Activated CD8-positive, alpha-beta memory T cell treated with anti-CD3 and anti-CD28 coated beads for 48 hours (primary cell): ENCODE measurements at regions not wholly inside any gene's neighbourhood (a gene's known extent, or its start where the extent isn't known, plus 50 kb on each side); places are given as distances from the start of the nearest gene placed in this dataset.

Source experiments
- DNase-seq, 3 experiments: peaks; one replicate each; pipeline ENCODE4 v3.0.0-alpha.2; 2020; ENCODE audit warnings: low read depth in 2 of 3, low spot score in 2 of 3

DNA sequence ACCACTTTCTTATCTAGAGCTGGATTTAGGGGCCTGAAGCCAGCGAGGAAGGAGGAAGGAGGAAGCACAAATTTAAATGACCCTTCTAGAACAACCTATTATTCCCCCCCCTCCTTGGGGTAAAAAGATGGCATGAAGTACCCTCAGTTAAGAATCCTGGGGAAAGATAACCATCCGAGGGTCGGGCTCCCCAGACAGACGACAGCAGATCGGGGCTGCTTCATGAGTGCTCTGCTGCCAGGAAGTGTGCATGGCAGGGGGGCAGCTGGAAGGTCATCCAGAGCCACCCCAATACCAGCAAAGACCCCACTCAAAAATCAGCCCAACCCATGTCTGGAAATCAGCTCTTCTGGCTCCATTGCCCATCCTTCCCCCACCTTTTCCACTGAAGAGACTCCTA is 207.5 kb downstream of the CTTN start:
- DNase-seq: no peak

DNA sequence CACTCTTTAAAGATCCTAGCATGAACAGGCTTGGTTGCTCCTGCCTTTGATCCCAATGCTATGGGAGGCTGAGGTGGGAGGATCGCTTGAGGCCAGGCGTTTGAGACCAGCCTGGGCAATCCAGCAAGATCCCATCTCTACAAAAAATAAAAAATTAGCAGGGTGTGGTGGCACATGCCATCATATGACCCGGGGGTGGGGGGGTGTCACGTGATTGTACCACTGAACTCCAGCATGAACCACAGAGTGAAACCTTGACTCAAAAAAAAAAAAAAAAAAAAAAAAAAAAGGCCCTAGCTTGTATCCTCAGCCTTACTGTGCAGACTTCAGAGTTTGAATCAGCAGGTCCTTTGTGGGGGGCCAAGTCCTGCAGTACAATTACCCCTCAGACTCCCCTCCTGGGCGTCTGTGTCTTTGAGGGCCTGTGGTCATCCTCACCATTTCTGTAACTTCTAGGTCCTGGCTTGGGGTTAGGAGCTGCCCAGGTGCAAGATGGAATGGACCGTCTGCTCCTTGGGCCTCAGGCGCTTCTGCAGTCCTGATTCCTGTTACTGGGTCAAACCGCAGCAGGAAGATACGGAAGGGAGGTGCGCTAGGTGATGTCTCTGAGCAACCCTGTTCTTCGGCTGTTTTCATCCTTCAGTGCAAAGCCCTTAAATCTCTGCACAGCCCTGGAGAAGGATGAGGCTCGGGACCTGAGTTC is 208.1 kb downstream of the CTTN start:
- no peak for DNase-seq

GRCh38 chr11:70606951-70607330 is 208.6 kb downstream of the CTTN start:
- DNase-seq: no peak

DNA sequence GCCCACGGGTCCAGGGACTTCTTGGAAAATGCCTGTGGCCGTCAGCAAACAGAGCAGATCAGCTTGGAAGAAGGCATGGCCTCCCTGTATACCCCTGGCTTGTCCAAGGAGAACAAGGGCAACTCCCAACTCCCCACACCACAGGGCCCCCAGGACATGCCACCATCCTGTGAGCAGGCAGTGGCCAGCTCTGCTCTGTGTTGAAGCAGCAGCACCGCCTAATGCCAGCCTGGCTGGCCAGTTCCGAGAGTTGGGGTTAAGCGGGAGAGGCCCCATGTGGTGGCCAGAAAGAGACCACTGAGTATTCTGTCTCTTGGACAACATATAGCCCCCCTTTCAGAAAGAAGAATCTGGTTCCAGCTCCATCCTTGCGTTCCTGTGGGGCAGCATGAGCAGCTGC is 209.2 kb downstream of the CTTN start:
- DNase-seq: no peak

GRCh38 chr11:70608568-70609470 is 210.5 kb downstream of the CTTN start:
- DNase-seq: no peak

- DNase-seq: no peak
Observed at GRCh38 chr11:70610566-70611565, 212.5 kb downstream of the CTTN start.

- no peak for DNase-seq
Observed at GRCh38 chr11:70611821-70612220, 213.5 kb downstream of the CTTN start.

DNA sequence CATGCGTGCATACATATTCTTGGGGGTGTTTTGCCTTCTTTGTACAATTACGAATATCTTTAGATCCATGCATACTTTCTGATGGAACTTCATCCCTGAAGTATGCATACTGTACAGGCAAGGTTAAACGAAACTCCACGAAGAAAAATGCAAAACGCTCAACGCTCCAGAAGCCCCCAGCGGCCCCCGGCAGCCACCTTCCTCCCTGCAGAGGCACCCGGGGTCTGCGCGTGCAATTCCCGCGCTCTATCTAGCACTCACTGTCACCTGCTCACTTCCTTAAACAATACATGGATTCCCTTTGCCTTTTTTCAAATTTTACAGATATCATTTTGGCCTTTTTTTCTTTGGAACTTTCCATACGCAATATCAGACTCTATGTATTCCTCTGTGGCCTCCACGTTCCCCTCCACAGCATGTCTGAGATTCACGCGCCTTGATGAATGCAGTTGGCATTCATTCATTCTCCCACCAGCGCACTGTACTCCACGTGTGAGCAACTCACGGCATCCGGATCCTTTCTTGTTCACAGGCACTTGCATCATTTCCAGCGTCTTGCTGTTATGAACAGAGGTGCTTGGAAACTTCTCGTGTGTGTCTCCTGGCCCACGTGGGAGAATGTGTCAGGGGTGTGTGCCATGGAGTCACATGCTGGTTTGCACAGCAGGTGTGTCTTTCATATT is 214.3 kb downstream of the CTTN start:
- DNase-seq: no peak

GRCh38 chr11:70614034-70614681 is 215.8 kb downstream of the CTTN start:
- no peak for DNase-seq

DNA sequence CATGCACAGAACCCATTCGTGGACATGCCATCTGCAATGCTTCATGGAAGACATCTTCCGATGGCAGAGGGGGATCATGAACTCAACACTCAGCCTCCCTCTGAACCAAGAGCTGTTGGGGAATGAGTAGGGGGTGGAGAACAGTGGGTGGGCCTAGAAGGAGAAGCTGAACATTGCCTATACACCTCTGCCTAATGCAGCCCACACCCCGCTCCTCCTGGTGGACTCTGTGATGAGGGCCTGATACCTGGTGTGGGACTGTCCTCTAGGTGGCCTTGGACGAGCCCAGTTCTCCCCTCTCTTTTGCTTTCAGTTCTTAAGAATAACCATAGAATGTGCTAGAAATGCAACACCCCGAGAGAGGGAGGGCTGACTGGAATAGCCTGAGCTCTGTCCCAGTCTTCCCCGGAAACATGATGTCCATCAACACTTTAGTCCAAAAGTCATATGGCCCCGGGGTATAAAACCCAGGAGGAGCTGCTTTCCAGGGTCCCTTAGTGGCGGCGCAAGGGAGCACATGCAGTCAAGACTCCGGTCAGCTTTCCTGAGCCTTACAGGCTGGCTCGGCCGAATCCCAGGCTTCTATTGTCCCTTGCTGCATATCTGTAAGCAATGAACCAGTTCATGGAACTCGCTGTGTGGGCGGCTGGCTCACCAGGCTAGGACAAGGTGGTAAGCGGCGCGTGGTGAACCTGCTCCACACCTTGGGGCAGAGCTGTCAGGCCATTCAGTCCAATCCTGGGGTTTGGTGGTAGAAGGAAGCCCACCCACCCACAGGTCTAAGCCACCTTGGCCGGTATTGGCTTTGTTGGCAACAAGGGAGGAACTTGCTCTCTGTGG is 216.9 kb downstream of the CTTN start:
- no peak for DNase-seq

DNA sequence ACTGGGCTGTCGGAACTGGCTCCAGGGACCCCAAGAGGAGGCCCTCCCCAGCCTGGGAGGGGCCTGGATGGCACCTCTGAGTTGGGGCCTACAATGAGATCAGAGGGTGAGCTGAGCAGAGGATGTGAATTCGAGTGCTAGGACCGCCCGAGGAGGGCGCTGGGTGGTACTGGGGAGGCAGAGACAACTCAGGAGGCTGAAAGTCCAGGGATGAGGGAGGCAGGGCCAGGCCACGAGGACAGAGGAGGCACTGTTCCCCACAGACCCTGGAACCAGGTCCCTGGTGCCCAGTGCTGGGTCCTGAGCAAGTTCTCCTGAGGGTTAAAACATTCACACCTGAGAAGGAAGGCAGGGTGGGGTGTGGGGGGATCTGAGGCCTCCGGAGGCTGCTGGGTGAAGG is 218.0 kb downstream of the CTTN start:
- no peak for DNase-seq

DNA sequence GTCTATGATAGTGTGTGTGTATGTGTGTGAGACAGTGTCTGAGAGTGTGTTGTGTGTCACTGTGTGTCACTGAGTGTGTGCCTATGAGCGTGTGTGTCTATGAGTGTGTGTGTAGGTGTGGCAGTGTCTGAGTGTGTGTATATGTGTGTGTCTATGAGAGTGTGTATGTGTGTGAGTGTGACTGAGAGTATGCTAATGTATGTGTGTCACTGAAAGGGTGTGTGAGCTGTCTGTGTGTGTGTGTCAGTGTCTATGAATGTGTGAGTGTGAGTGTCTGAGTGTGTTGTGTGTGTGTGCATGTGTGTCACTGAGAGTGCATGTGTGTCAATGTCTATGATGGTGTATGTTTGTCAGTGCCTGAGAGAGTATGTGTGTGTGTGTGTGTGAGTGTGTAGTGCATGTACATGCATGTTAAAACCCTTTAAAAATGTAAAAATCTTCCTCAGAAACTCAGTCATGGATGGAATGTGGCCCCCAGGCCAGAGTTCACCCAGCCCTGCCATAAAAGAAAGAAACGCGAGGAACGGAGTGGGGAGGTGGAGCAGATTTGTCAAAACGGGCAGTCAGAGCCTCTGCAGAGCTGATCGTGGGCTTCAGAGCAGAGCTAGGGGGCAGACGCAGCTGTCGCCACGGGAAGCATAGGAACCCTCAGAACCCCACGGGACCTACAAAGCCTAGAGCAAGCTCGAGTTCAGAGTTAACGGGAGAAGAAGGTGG is 218.8 kb downstream of the CTTN start:
- no peak for DNase-seq

- DNase-seq: no peak
Observed at GRCh38 chr11:70618431-70619101, 220.2 kb downstream of the CTTN start.

- DNase-seq: no peak
Observed at GRCh38 chr11:70619591-70619990, 221.3 kb downstream of the CTTN start.

DNA sequence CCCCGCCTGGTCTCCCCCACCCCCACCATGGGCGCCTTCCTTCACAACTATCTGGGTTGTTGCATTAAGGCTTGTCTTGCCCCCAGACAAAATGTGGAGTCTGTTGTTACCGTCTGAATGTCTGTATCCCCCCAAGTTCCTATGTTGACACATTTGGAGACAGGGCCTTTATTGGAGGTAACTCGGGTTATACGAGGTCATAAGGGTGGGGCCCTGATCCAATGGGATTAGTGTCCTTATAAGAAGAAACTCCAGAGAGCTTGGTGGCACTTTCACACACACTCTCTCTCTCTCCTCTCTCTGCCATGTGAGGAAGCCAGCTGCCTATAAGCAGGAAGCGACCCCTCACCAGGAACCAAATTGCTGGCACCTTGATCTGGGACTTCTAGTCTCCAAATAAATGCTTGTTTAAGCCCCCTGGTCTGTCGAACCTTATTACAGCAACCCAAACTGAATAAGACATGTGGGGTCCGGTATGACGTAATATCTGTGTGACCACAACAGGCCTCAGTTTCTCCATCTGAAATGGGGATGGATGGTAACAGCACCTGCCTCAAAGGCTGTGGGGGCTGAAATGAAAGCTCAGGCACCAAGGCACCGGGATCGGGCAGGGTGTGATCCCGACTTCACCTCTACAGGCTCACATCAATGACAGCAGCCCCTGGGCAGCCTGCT is 222.3 kb downstream of the CTTN start:
- no peak for DNase-seq

GRCh38 chr11:70621241-70621640 is 222.9 kb downstream of the CTTN start:
- DNase-seq: no peak

DNA sequence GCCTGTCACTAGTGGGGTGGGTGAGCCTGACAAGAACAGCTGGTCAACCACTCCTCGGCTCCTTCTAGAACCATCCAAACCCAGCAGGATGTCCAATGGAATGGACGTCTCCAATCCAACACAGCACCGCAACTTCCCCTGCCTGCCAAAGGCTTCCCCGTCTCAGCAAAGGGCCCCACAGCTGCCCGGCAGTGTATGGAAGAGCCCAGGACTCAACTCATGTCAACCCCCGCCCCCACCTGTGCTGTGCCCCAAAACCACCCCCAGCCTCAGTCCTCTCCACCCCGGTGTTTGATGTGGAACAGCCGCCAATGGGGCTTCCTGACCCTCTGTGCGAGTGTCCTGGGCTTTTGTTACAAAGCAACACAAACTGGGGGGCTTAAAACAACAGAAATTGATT is 223.8 kb downstream of the CTTN start:
- DNase-seq: no peak
